DND-41 (cell line): ENCODE measurements at regions not wholly inside any gene's neighbourhood (a gene's known extent, or its start where the extent isn't known, plus 50 kb on each side); places are given as distances from the start of the nearest gene placed in this dataset.

Experiments
- ATAC-seq: fragments of 200-7000 bp; cut with Tn5 transposase; 3 replicates; pipeline ENCODE4 v1.9.1; 2021; ENCODE audit warnings: low read depth; ENCODE audit not compliant: insufficient read depth
- DNase-seq: peaks from one replicate; pipeline ENCODE4 v3.0.0-alpha.2; 2020
- H2AFZ ChIP-seq: 2 replicates; pipeline ENCODE4 v1.6.0; 2012; ENCODE audit warnings: low read depth, low read length
- H3K27ac ChIP-seq: 2 replicates; pipeline ENCODE4 v1.5.1; 2012; ENCODE audit warnings: low read length, inconsistent platforms
- H3K27me3 ChIP-seq: fragments of 200-600 bp; sonication (generic); 2 replicates; pipeline ENCODE4 v1.6.0; 2012; ENCODE audit warnings: low read length, mild to moderate bottlenecking, inconsistent platforms; ENCODE audit not compliant: insufficient read depth, poor library complexity
- H3K36me3 ChIP-seq: 2 replicates; pipeline ENCODE4 v1.5.1; 2012; ENCODE audit warnings: low read length, inconsistent platforms; ENCODE audit not compliant: insufficient read depth
- H3K4me1 ChIP-seq: 2 replicates; pipeline ENCODE4 v1.5.1; 2012; ENCODE audit warnings: mild to moderate bottlenecking, low read length; ENCODE audit not compliant: insufficient read depth
- H3K4me2 ChIP-seq: 2 replicates; pipeline ENCODE4 v1.6.0; 2012; ENCODE audit warnings: mild to moderate bottlenecking, moderate library complexity, low read length, inconsistent platforms; ENCODE audit not compliant: insufficient read depth
- H3K4me3 ChIP-seq, 2 experiments: fragments of 200-600 bp in 1 of 2; shearing (Covaris generic) in 1 of 2; 2 replicates each; pipeline ENCODE4 v1.5.1; 2012 to 2016; ENCODE audit warnings: inconsistent platforms in 2 of 2, low read length in 2 of 2, mild to moderate bottlenecking in 2 of 2, low read depth in 1 of 2, moderate library complexity in 1 of 2
- H3K79me2 ChIP-seq: 2 replicates; pipeline ENCODE4 v1.6.0; 2012; ENCODE audit warnings: low read length, inconsistent platforms; ENCODE audit not compliant: insufficient read depth
- H3K9ac ChIP-seq: 2 replicates; pipeline ENCODE4 v1.6.0; 2012; ENCODE audit warnings: low read depth, mild to moderate bottlenecking, inconsistent platforms, low read length, moderate library complexity
- H3K9me3 ChIP-seq: 2 replicates; pipeline ENCODE4 v1.5.1; 2012; ENCODE audit warnings: low read length, moderate library complexity, mild to moderate bottlenecking, inconsistent platforms; ENCODE audit not compliant: insufficient read depth, severe bottlenecking
- H4K20me1 ChIP-seq: 2 replicates; pipeline ENCODE4 v1.6.0; 2012; ENCODE audit warnings: low read length; ENCODE audit not compliant: insufficient read depth
- EZH2 ChIP-seq: IDR thresholded peaks from 3 replicates; pipeline ENCODE4 v1.6.1; 2012; ENCODE audit warnings: borderline replicate concordance, low read depth, mild to moderate bottlenecking, moderate library complexity, low read length, inconsistent platforms; ENCODE audit not compliant: severe bottlenecking
- TF ChIP-seq, protein P1 (sequence below): IDR thresholded peaks from 2 replicates; pipeline ENCODE4 v1.5.1; 2012; ENCODE audit warnings: borderline replicate concordance, low read length, moderate library complexity, mild to moderate bottlenecking; ENCODE audit not compliant: poor library complexity, severe bottlenecking; ENCODE audit errors: extremely low read depth

GRCh38 chr2:122166820-122167219 lies 411.4 kb downstream of the TSN start:
- no peak overlapping the region for H3K4me3 ChIP-seq
- H3K27me3 ChIP-seq, result no peaks in the 10 kb centered on the region
- ATAC-seq, result no peak
- H3K4me1 ChIP-seq, result no peaks in the 10 kb centered on the region
- no peak overlapping the region for H3K4me2 ChIP-seq
- H3K79me2 ChIP-seq, result no peaks in the 10 kb centered on the region
- H3K36me3 ChIP-seq, result no peaks in the 10 kb centered on the region
- no peak overlapping the region for H3K27ac ChIP-seq
- H3K9me3 ChIP-seq, result no peaks in the 10 kb centered on the region
- H3K9ac ChIP-seq, result no peak overlapping the region
- TF ChIP-seq, protein P1, sequence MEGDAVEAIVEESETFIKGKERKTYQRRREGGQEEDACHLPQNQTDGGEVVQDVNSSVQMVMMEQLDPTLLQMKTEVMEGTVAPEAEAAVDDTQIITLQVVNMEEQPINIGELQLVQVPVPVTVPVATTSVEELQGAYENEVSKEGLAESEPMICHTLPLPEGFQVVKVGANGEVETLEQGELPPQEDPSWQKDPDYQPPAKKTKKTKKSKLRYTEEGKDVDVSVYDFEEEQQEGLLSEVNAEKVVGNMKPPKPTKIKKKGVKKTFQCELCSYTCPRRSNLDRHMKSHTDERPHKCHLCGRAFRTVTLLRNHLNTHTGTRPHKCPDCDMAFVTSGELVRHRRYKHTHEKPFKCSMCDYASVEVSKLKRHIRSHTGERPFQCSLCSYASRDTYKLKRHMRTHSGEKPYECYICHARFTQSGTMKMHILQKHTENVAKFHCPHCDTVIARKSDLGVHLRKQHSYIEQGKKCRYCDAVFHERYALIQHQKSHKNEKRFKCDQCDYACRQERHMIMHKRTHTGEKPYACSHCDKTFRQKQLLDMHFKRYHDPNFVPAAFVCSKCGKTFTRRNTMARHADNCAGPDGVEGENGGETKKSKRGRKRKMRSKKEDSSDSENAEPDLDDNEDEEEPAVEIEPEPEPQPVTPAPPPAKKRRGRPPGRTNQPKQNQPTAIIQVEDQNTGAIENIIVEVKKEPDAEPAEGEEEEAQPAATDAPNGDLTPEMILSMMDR, result no peak
- TF ChIP-seq EZH2, result no peak
- DNase-seq, result no peak
- no peaks in the 10 kb centered on the region for H4K20me1 ChIP-seq
- H2AFZ ChIP-seq, result no peak overlapping the region

DNA sequence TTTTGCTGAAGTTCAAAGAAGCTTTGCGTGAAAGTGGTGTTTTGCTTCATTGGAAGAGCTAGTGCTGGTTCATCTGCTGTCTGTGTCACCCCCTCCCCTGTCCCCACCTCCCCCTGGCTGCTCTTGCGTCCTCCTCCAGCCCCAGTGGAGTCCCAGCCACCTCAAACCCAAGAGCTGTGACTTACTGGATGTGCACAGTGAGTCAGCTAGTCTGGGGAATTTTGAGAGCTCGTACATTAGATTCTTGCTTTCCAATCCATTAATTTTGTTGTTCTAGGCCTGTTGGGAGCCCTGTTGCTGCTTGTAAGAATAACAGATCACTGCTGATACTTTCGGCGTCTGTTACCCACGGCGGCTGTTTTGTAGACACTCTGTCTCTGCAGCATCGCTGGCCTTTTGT lies 412.1 kb downstream of the TSN start:
- DNase-seq, result no peak
- Histone ChIP-seq H3K9me3 (no peaks in the 10 kb centered on the region), H3K27me3 (no peaks in the 10 kb centered on the region), H3K79me2 (no peaks in the 10 kb centered on the region), H3K4me3 (no peak overlapping the region), H4K20me1 (no peaks in the 10 kb centered on the region), H3K4me1 (no peaks in the 10 kb centered on the region), H3K36me3 (no peaks in the 10 kb centered on the region), H2AFZ (no peak overlapping the region), H3K9ac (no peak overlapping the region), H3K27ac (no peak overlapping the region), H3K4me2 (no peak overlapping the region)
- no peak for ATAC-seq
- TF ChIP-seq EZH2, result no peak
- TF ChIP-seq, protein P1, result no peak

- H3K4me2 ChIP-seq, result no peak overlapping the region
- no peak for DNase-seq
- H2AFZ ChIP-seq, result no peak overlapping the region
- H3K9me3 ChIP-seq, result no peaks in the 10 kb centered on the region
- no peaks in the 10 kb centered on the region for H3K79me2 ChIP-seq
- H3K36me3 ChIP-seq, result no peaks in the 10 kb centered on the region
- no peak overlapping the region for H3K4me3 ChIP-seq
- TF ChIP-seq, protein P1, result no peak
- TF ChIP-seq EZH2, result no peak
- no peak overlapping the region for H3K27ac ChIP-seq
- no peak for ATAC-seq
- no peaks in the 10 kb centered on the region for H3K27me3 ChIP-seq
- H4K20me1 ChIP-seq, result no peaks in the 10 kb centered on the region
- no peaks in the 10 kb centered on the region for H3K4me1 ChIP-seq
- H3K9ac ChIP-seq, result no peak overlapping the region
Measured at GRCh38 chr2:122168799-122169198, 413.3 kb downstream of the TSN start.

GRCh38 chr2:122172812-122173211 lies 417.4 kb downstream of the TSN start:
- no peak overlapping the region for H2AFZ ChIP-seq

More at GRCh38 chr2:122172812-122173211, 417.4 kb downstream of the TSN start:
- TF ChIP-seq EZH2, result no peak
- TF ChIP-seq, protein P1, result no peak
- ATAC-seq (no peak), DNase-seq (no peak)
- Histone ChIP-seq H3K27ac (no peak overlapping the region), H3K4me2 (no peak overlapping the region), H3K79me2 (no peaks in the 10 kb centered on the region), H3K4me1 (no peaks in the 10 kb centered on the region), H3K9me3 (no peaks in the 10 kb centered on the region), H3K36me3 (no peaks in the 10 kb centered on the region), H3K9ac (no peak overlapping the region), H3K27me3 (no peaks in the 10 kb centered on the region), H4K20me1 (no peaks in the 10 kb centered on the region), H3K4me3 (no peak overlapping the region)
